Vagina (tissue), 2 donors: ENCODE measurements at regions not wholly inside any gene's neighbourhood (a gene's known extent, or its start where the extent isn't known, plus 50 kb on each side); places are given as distances from the start of the nearest gene placed in this dataset.

Source experiments
- POLR2A ChIP-seq, 2 donors: fragments of 450-650 bp; IDR thresholded peaks; one replicate each; pipeline ENCODE4 v1.6.1; 2017; ENCODE audit warnings: antibody characterized with exemption in 2 of 2, mild to moderate bottlenecking in 2 of 2, moderate library complexity in 2 of 2
- POLR2AphosphoS5 ChIP-seq, 2 donors: sonication (generic); formaldehyde crosslinking; IDR thresholded peaks; one replicate each; pipeline ENCODE4 v1.9.0; 2017; ENCODE audit warnings: antibody characterized with exemption in 2 of 2, mild to moderate bottlenecking in 2 of 2, low read depth in 1 of 2; ENCODE audit not compliant: insufficient read depth in 1 of 2
- TF ChIP-seq, protein P1 (sequence below), 3 experiments: fragments of 450-650 bp in 2 of 3; fragments of 200-600 bp in 1 of 3; sonication (generic) in 1 of 3; IDR thresholded peaks; one replicate each; pipeline ENCODE4 v1.5.1; 2017 to 2019; ENCODE audit warnings: antibody characterized with exemption in 3 of 3, mild to moderate bottlenecking in 2 of 3, moderate library complexity in 2 of 3

DNA sequence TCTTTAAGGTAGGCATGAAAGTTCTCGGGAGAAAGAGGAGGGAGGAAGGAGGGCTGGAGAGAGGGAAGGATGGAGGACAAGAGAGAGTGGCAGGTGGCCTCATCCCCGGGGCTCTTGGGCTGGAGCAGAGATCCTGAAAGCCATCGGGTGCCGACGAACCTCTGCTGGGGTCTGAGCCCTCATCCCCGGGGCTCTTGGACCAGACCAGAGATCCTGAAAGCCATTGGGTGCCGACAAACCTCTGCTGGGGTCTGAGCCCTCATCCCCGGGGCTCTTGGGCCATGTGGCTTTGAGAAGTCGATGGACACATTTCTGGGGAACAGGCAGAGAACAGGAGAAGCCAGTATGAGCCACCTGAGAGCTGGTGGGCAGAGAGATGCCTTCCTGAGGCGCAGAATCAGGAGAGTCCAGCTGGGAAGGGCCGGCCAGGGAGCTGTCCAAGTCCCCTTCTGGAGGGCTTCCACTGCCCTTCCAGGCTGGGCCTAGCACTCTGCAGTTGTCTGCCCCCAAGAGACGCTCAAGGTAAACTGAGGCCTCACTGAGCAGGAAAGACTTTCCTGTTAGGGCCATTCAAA, 1398.1 kb downstream of the BRD1 start:
- TF ChIP-seq, protein P1, sequence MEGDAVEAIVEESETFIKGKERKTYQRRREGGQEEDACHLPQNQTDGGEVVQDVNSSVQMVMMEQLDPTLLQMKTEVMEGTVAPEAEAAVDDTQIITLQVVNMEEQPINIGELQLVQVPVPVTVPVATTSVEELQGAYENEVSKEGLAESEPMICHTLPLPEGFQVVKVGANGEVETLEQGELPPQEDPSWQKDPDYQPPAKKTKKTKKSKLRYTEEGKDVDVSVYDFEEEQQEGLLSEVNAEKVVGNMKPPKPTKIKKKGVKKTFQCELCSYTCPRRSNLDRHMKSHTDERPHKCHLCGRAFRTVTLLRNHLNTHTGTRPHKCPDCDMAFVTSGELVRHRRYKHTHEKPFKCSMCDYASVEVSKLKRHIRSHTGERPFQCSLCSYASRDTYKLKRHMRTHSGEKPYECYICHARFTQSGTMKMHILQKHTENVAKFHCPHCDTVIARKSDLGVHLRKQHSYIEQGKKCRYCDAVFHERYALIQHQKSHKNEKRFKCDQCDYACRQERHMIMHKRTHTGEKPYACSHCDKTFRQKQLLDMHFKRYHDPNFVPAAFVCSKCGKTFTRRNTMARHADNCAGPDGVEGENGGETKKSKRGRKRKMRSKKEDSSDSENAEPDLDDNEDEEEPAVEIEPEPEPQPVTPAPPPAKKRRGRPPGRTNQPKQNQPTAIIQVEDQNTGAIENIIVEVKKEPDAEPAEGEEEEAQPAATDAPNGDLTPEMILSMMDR (IDR thresholded peaks at IDR 0.05): no peak
- TF ChIP-seq POLR2AphosphoS5 (IDR thresholded peaks at IDR 0.05; ENCODE audit: insufficient read depth in 1 of 2, low read depth in 1 of 2) (no peak), POLR2A (IDR thresholded peaks at IDR 0.05) (no peak)
